NCI-H1092 (cell line): ENCODE measurements at regions not wholly inside any gene's neighbourhood (a gene's known extent, or its start where the extent isn't known, plus 50 kb on each side); places are given as distances from the start of the nearest gene placed in this dataset.

Experiments
- DNase-seq: peaks from one replicate; lab custom pipeline; 2025; lab: John Stamatoyannopoulos, UW

- DNase-seq = no peak
Measured at GRCh38 chr18:78740876-78741275, 238.7 kb upstream of the SALL3 start.

GRCh38 chr18:78741381-78742217 is 238.0 kb upstream of the SALL3 start:
- DNase-seq = no peak

GRCh38 chr18:78742218-78742745 is 237.3 kb upstream of the SALL3 start:
- DNase-seq = no peak

- DNase-seq = no peak
Measured at GRCh38 chr18:78743078-78743477, 236.5 kb upstream of the SALL3 start.

- no peak for DNase-seq
Measured at GRCh38 chr18:78751664-78752063, 228.0 kb upstream of the SALL3 start.

- no peak for DNase-seq
Measured at GRCh38 chr18:78753240-78753639, 226.4 kb upstream of the SALL3 start.

- DNase-seq = no peak
Measured at GRCh38 chr18:78754311-78755043, 225.1 kb upstream of the SALL3 start.

GRCh38 chr18:78757014-78757413 is 222.6 kb upstream of the SALL3 start:
- no peak for DNase-seq

GRCh38 chr18:78758496-78758895 is 221.1 kb upstream of the SALL3 start:
- no peak for DNase-seq

GRCh38 chr18:78762753-78763152 is 216.9 kb upstream of the SALL3 start:
- DNase-seq = no peak

GRCh38 chr18:78764544-78764943 is 215.1 kb upstream of the SALL3 start:
- no peak for DNase-seq

- no peak for DNase-seq
Measured at GRCh38 chr18:78765142-78765541, 214.5 kb upstream of the SALL3 start.

- no peak for DNase-seq
Measured at GRCh38 chr18:78765637-78766281, 213.9 kb upstream of the SALL3 start.

- DNase-seq = no peak
Measured at GRCh38 chr18:78766651-78767533, 212.7 kb upstream of the SALL3 start.

- no peak for DNase-seq
Measured at GRCh38 chr18:78767648-78768071, 212.0 kb upstream of the SALL3 start.

GRCh38 chr18:78768221-78768620 is 211.4 kb upstream of the SALL3 start:
- no peak for DNase-seq

- DNase-seq = peak; percentile 44
Measured at GRCh38 chr18:78768656-78769501, 210.7 kb upstream of the SALL3 start.

GRCh38 chr18:78769502-78770105 is 210.0 kb upstream of the SALL3 start:
- peak; percentile 56 for DNase-seq

- DNase-seq = peak; percentile 57
Measured at GRCh38 chr18:78770139-78770822, 209.3 kb upstream of the SALL3 start.

GRCh38 chr18:78770823-78771139 is 208.8 kb upstream of the SALL3 start:
- DNase-seq = no peak
